Tibial nerve (tissue), 3 donors: ENCODE measurements at regions not wholly inside any gene's neighbourhood (a gene's known extent, or its start where the extent isn't known, plus 50 kb on each side); places are given as distances from the start of the nearest gene placed in this dataset.

Source experiments
- CTCF ChIP-seq, 5 experiments: fragments of 200-600 bp in 3 of 5; fragments of 450-650 bp in 2 of 5; sonication (generic) in 3 of 5; IDR thresholded peaks; one replicate each; pipeline ENCODE4 v1.5.1; 2016 to 2019; ENCODE audit warnings: antibody characterized with exemption in 5 of 5, mild to moderate bottlenecking in 3 of 5, moderate library complexity in 2 of 5
- POLR2A ChIP-seq, 2 donors: fragments of 450-650 bp; IDR thresholded peaks; one replicate each; pipeline ENCODE4 v1.6.1; 2017; ENCODE audit warnings: antibody characterized with exemption in 2 of 2, mild to moderate bottlenecking in 2 of 2, moderate library complexity in 2 of 2

GRCh38 chr6:134480593-134480992 lies 162.7 kb upstream of the SGK1 start:
- TF ChIP-seq POLR2A (IDR thresholded peaks at IDR 0.05) (no peak), CTCF (IDR thresholded peaks at IDR 0.05) (no peak)
